ENCODE measurements at regions not wholly inside any gene's neighbourhood (a gene's known extent, or its start where the extent isn't known, plus 50 kb on each side); places are given as distances from the start of the nearest gene placed in this dataset.
A peak's percentile ranks its signal among the peaks of the same experiment; 100 is the strongest.

- no peak for DNase-seq (ENCODE audit: low read depth)
- TF ChIP-seq, protein P1, sequence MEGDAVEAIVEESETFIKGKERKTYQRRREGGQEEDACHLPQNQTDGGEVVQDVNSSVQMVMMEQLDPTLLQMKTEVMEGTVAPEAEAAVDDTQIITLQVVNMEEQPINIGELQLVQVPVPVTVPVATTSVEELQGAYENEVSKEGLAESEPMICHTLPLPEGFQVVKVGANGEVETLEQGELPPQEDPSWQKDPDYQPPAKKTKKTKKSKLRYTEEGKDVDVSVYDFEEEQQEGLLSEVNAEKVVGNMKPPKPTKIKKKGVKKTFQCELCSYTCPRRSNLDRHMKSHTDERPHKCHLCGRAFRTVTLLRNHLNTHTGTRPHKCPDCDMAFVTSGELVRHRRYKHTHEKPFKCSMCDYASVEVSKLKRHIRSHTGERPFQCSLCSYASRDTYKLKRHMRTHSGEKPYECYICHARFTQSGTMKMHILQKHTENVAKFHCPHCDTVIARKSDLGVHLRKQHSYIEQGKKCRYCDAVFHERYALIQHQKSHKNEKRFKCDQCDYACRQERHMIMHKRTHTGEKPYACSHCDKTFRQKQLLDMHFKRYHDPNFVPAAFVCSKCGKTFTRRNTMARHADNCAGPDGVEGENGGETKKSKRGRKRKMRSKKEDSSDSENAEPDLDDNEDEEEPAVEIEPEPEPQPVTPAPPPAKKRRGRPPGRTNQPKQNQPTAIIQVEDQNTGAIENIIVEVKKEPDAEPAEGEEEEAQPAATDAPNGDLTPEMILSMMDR (conservative IDR thresholded peaks at IDR 0.05; ENCODE audit: control insufficient read depth, insufficient read depth, low read depth, low read length) = no peak
- H3K4me3 ChIP-seq (ENCODE audit: control insufficient read depth, low read depth, low read length) = no peak overlapping the region
These were observed 168.7 kb downstream of the ZBTB18 start for GRCh38 chr1:244219802-244220201.

GRCh38 chr1:244220410-244220809 lies 169.3 kb downstream of the ZBTB18 start:
- no peak overlapping the region for H3K4me3 ChIP-seq (ENCODE audit: control insufficient read depth, low read depth, low read length)
- TF ChIP-seq, protein P1 (conservative IDR thresholded peaks at IDR 0.05; ENCODE audit: control insufficient read depth, insufficient read depth, low read depth, low read length) = no peak
- DNase-seq (ENCODE audit: low read depth) = no peak

DNA sequence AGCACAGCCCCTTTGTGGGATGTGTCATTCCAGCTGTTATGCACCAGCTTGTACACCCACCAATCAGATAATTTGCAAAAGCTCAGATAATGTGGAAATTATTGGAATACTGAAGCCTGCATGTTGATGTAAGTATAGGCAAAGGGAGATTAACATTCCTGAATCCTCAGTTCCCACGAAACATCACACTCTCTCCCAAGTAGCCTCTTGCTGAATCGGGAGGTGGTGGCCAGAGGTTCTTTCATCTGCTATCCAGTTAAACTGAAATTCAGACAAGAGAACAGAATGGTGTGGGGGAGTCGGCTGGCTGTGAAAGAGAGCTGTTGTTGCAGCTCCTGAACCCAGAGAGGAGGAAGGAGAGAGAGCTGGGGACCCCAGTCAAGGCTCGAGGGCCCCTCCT lies 170.9 kb downstream of the ZBTB18 start:
- H3K4me3 ChIP-seq (ENCODE audit: control insufficient read depth, low read depth, low read length) = no peak overlapping the region
- DNase-seq (ENCODE audit: low read depth) = no peak
- TF ChIP-seq, protein P1 (conservative IDR thresholded peaks at IDR 0.05; ENCODE audit: control insufficient read depth, insufficient read depth, low read depth, low read length) = no peak

- no peak overlapping the region for H3K4me3 ChIP-seq (ENCODE audit: control insufficient read depth, low read depth, low read length)
- TF ChIP-seq, protein P1 (conservative IDR thresholded peaks at IDR 0.05; ENCODE audit: control insufficient read depth, insufficient read depth, low read depth, low read length) = no peak
- peak; percentile 26 for DNase-seq (ENCODE audit: low read depth)
These were observed 173.7 kb downstream of the ZBTB18 start for GRCh38 chr1:244224487-244225430.

DNA sequence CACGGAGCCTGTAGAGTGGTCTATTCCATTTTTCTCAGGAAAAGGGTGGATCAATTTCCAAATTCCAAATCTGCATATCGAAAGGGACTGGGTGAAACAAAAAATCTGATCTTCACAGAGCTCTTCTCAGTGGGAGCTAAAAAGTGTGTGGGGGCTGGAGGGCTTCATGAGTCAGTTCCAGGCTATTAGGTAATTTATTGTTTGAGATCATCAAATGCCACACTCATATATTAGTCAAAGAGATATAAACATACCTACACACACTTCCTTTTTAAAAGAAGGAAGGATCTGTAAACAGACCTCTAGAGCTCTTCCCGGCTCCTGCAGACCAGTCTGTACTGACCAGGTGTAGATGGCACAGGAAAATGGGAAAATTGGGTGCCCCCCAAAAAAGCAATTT lies 175.4 kb downstream of the ZBTB18 start:
- no peak overlapping the region for H3K4me3 ChIP-seq (ENCODE audit: control insufficient read depth, low read depth, low read length)
- TF ChIP-seq, protein P1 (conservative IDR thresholded peaks at IDR 0.05; ENCODE audit: control insufficient read depth, insufficient read depth, low read depth, low read length) = no peak
- DNase-seq (ENCODE audit: low read depth) = peak; percentile 39

GRCh38 chr1:244230470-244230869 lies 179.4 kb downstream of the ZBTB18 start:
- H3K4me3 ChIP-seq (ENCODE audit: control insufficient read depth, low read depth, low read length) = no peak overlapping the region
- TF ChIP-seq, protein P1 (conservative IDR thresholded peaks at IDR 0.05; ENCODE audit: control insufficient read depth, insufficient read depth, low read depth, low read length) = no peak
- DNase-seq (ENCODE audit: low read depth) = no peak

Measured in fibroblast of mammary gland (primary cell).